ENCODE measurements at regions not wholly inside any gene's neighbourhood (a gene's known extent, or its start where the extent isn't known, plus 50 kb on each side); places are given as distances from the start of the nearest gene placed in this dataset.

GRCh38 chr9:16106021-16106571, 553.3 kb downstream of the CCDC171 start (continued):
- TF ChIP-seq ZNF318 (IDR thresholded peaks at IDR 0.05; ENCODE audit: borderline replicate concordance in 1 of 2, low read depth in 1 of 2) (no peak), ZBTB43 (CRISPR knock-in tag; IDR thresholded peaks at IDR 0.05) (no peak), BRF1 (IDR thresholded peaks at IDR 0.05; ENCODE audit: borderline replicate concordance, extremely low read depth, insufficient read length) (no peak), E2F5 (CRISPR knock-in tag; IDR thresholded peaks at IDR 0.05) (no peak), IFI16 (CRISPR knock-in tag; IDR thresholded peaks at IDR 0.05) (no peak)

All from K562 (cell line).